HG03571 (cell line): ENCODE measurements at regions not wholly inside any gene's neighbourhood (a gene's known extent, or its start where the extent isn't known, plus 50 kb on each side); places are given as distances from the start of the nearest gene placed in this dataset.

ENCODE experiments used
- ATAC-seq: cut with Tn5 transposase; IDR thresholded peaks from one replicate; pipeline ENCODE4 v1.9.1; 2021; ENCODE audit not compliant: unreplicated experiment

DNA sequence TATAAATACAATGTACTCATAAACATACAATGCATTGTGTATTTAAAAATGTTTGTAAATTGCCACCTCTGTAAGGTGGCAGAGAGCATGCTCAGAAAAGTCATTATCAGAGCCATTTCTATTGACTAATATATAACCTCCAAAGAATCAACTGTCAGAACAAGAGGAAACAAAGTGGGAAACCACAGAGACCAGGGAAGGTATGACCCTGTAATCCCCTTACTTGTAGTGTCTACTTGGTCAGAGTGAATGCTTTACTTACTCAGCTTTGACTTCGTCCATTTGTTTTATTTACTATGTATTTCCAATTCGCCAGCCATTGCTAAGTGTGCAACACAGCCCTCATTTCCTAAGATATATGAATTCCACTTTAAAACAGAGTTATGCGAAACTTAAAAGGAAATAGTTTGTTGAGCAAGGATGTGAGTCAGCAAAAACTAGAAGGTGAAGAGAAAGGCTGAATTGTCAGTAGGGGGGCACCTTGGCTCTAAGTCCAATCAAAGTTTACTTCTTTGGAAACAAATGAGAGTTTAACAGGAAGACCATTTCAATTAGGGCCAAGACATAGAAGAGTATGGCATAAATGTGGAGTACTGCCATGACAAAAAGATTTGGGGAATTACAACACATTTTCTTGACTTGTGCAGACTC is 671.7 kb upstream of the PTBP2 start:
- no peak for ATAC-seq

- no peak for ATAC-seq
These were observed 662.3 kb upstream of the PTBP2 start for GRCh38 chr1:96059276-96059675.

GRCh38 chr1:96059736-96060135 is 661.8 kb upstream of the PTBP2 start:
- ATAC-seq, result no peak

GRCh38 chr1:96060621-96061020 is 661.0 kb upstream of the PTBP2 start:
- ATAC-seq, result no peak

GRCh38 chr1:96072021-96072420 is 649.6 kb upstream of the PTBP2 start:
- ATAC-seq, result no peak

GRCh38 chr1:96073100-96073499 is 648.5 kb upstream of the PTBP2 start:
- ATAC-seq, result no peak

DNA sequence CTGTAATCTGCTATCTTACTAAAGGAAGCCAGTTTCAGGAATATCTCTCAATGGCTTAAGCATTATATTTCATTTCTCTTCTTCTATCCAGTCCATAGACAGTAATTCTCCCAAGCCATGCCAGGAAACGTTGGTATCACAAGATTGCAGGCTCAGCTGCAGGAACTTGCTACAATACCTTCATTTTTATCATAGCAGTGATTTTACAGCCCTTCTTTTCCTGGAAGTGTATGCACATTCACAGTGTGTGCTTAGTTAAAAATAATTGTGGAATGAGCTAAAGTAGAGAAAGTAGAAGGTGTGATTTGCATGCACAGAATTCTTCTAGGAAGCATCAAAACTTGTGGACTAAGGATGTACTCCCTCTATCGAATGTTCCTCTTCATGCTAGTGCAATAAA is 647.2 kb upstream of the PTBP2 start:
- ATAC-seq, result no peak

DNA sequence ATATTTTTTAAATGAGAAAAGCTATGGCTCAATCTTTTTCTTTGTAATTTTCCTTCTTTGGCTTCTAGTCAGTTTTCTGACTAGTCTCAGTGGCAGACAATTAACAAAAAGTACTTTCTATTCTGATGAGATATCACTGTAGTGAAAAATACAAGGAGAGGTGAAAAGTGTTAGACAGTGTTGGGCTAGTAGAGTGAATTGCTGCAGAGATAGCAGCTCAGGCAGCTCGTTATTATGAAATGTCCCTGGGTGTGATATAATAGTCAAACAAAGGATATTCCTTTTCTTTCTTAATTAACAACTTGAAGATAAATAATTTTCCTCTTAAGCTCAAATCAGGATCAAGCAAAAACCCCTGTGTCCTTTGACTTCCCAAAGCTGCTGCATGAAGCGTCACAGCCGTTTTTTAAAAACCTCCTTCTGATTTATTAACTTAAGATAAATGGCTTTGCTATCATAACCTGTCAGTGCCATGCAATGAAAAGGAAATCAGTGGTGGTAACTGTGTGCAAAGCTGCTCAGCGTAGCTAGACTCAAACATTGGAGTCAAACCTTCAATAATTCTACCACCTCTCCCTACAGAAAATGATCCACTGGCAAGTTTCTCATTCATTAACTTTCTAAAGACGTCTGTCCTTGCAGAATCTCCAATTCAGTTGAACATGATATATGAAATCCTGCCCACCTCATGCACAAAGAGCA is 646.6 kb upstream of the PTBP2 start:
- ATAC-seq, result no peak

DNA sequence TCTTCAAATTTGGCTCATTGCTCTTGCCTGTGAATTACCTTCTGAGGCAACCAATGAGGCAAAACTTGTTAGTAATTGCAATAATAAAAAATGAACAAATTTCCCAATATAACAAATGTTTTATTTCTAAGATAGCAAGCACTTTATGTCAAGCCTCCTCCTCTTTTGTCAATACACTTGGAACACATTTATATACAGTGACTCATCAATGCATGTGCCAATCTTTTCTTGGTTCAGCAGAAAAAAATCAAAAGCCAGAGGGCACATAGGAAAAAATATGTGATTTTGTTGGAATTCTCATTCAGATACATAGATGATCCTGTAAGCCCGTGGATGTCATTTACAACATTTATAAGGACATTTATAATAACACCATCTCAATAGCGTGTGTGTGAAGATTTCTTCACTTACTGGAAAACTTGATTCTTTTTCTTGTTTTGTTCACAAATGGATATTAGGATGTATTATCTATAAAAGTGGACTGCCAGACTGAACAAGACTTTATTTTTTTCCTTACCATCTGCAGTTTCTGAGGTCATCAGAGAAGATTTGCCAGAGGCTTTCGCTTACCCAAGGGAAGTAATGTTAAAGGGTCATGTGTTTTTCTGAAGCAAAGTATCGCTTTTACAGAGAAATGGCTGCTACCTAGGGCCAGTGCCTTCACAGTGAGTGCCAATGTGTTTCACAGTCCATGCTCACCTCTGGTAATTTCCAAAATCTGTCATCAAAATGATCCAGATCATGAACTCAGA is 645.7 kb upstream of the PTBP2 start:
- no peak for ATAC-seq

- no peak for ATAC-seq
These were observed 645.0 kb upstream of the PTBP2 start for GRCh38 chr1:96076589-96076988.

DNA sequence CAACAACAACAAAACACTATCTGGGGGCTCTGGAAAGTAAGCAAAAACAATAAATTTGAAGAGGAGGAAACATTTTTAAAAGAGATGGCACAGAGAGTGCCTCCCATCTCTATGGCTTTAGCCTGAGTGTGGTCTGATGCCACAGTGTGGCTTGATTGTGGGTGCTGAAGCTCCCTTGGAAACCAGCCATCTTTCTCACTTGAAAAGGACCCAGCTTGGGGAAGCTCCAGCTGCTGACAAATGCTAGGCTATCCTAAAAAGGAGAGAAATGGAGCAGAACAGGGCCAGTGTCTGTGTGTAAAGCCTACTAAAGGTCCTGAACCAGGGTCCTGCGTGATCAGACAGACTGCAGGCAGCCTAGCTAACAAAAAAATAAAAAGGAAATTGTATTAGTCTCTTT is 642.0 kb upstream of the PTBP2 start:
- no peak for ATAC-seq

GRCh38 chr1:96080925-96081324 is 640.7 kb upstream of the PTBP2 start:
- no peak for ATAC-seq

- no peak for ATAC-seq
These were observed 633.9 kb upstream of the PTBP2 start for GRCh38 chr1:96087719-96088118.

- no peak for ATAC-seq
These were observed 631.5 kb upstream of the PTBP2 start for GRCh38 chr1:96090134-96090533.

DNA sequence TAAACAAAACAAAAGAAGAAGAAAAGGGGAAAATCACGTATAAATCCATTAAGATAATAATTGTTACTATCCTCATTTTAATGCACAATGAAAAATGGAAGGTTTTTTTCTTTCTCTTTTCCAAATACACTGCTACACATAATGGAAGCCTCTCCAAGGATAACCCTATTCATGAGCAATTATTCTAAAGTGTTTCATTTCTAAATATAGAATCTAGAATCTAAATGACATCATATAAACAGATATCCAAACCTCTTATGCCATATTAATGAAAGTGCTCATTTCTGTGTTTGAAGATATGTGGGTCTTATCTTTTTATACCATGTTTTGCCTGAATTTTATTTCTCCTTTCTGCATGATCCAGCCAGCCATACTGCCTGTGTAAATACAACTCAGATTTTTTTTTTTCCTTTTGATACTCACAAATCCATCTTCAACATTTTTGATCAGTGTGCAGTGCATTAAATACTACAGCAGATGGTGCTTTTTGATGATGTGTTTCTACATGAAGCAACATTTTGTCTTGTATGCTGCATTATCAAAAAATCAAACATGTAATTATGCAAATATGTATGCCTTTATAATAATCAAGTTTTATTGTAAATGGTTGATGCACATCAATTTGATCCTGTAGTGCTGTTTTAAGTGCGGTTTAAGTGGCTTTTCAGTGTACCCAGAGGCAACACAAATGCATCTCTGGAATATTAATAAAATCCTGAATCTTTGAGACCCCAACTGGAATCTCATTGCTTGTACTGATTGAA is 625.6 kb upstream of the PTBP2 start:
- no peak for ATAC-seq

- ATAC-seq, result no peak
These were observed 624.8 kb upstream of the PTBP2 start for GRCh38 chr1:96096613-96097321.

DNA sequence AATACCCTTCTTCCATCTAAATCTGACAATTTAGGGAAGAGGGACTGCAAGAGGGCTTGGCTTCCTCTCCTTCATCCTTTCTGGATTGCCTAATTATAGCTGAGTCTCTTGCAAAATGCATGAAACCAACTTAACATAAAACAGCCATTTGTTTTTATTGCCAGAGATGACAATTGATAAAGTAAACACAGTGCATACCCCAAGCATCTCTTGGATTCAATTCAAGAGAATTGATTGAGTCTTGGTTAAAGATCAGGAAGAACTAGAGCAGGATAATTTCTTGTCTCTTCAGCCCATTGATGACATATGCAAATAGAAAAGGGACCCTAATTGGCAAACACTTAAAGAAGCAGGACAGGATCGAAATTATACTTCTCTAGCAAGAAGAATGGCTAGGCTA is 617.1 kb upstream of the PTBP2 start:
- ATAC-seq, result no peak

DNA sequence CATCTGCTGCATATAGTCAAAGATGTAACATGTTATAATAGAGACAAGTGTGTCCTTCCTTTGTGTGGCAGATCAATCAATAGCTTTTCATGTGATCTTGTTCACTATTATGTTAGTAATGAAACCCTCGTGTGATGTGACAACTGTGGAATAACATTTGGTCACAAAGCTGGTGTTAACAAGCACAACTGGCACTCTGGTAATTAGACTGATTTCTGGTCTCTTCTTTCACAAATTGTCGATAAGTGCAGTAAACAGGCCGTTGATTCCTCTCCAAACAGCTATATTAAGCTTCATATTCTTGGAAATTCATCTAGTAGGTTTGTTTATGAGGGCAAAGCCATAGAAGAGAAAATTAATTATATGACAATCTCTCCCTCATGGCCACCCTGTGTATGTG is 616.7 kb upstream of the PTBP2 start:
- no peak for ATAC-seq

GRCh38 chr1:96116731-96117130 is 604.9 kb upstream of the PTBP2 start:
- no peak for ATAC-seq

DNA sequence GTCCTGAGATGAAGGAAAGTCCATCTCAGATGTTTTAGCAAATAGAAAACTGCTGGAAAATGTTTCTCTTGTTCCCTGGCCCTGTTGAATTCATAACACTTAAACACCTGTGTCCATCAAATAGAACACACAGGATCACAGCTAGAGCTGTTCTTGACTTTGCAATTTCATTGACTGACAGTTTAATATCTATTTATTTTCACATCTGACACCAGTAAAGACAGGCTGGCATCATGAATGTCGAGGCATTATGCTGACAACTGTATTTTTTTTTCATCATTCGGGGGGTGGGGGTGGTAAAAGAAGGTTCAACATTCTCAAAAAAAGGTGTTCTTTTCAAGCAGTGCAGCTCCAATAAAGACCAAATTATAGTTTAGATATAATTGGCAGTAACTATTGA is 591.2 kb upstream of the PTBP2 start:
- ATAC-seq, result no peak

GRCh38 chr1:96144636-96145035 is 576.9 kb upstream of the PTBP2 start:
- ATAC-seq, result no peak
